Stimulated activated CD8-positive, alpha-beta memory T cell treated with anti-CD3 and anti-CD28 coated beads, Interleukin-12 subunit alpha, Interleukin-12 subunit beta, amount 100 ng/mL, for 24 hours (primary cell): ENCODE measurements at regions not wholly inside any gene's neighbourhood (a gene's known extent, or its start where the extent isn't known, plus 50 kb on each side); places are given as distances from the start of the nearest gene placed in this dataset.
"Not testable (repeated sequence)": the region's sequence is repeated elsewhere in the genome, so short reads cannot be mapped to it uniquely, and the experiment has no call there.

Experiments used
- DNase-seq: peaks from one replicate; pipeline ENCODE4 v3.0.0-alpha.2; 2020; ENCODE audit errors: extremely low read depth

DNA sequence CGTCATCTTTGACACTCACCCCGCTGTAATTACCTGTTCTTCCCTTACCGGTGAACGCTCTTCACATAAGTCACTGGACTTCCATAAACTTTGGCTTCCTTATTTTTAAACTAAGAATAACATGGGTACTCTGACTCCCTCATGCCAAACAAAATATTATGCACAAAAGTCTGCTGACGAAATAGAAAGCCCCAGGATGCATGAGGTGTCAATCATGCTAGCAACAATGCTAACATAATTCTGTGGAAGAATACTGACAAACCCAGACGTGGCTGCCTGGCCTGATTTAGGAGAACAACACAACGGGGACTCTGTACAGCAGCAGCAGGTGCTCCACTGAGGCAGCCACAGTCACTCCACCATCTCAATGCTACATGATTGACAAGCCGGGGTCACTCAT, 137.5 kb downstream of the CCDC71L start:
- DNase-seq: no peak

DNA sequence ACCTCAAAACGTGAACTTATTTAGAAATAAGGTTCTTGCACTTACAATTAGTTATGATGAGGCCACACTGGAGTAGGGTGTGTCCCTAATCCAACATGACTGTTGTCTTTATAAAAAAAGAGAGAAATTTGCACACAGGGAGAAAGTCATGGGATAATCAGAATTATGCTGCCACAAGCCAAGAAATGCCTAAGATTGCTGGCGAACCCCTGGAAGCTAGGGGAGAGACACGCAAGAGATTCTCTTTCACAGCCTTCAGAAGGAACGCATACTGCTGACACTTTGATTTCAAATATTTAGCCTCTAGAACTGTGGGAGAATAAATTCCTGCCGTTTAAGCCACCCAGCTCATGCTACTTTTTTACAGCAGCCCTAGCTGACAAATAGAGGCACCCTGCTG, 138.3 kb downstream of the CCDC71L start:
- DNase-seq: no peak

DNA sequence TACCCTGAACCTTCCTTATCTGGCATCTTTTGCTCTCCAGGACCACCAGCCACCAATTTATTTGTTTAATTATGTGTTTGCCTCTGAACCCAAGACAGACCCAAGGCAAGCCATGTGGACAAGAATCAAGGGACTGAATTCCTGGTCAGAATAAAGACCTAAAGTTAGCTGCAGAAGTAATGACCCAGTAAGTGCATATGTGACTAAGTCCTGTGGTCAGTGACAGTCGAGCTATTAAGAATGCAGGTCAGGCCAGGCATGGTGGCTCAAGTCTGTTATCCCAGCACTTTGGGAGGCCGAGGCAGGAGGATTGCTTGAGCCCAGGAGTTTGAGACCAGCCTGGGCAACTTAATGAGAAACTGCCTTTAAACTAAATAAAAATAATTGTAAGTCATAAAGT, 139.4 kb downstream of the CCDC71L start:
- DNase-seq: no peak

DNA sequence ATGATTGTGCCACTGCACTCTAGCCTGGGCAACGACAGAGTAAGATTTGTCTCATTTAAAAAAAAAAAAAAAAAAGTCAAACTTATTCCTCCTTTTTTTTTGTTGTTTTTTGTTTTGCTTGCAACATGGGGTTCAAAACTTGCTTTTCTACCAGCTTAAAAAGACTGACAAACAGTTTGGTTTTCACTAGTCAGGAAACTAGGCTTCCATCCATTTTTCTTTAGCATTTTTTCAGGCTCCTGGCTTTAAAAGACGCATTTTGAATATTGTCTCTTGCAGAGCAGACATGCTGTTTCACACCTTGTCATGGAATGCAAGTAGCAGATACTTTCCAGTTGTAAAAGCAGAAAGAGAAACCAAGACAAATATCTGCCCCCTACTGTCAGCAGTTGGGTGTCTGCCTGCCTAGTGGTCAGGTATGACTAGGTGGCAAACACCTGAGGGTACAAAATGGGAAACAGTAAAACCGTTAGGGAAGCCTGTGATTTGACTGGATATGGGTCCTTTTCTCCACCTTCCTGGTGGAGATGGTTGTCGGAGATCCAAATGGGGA, 139.9 kb downstream of the CCDC71L start:
- no peak for DNase-seq

DNA sequence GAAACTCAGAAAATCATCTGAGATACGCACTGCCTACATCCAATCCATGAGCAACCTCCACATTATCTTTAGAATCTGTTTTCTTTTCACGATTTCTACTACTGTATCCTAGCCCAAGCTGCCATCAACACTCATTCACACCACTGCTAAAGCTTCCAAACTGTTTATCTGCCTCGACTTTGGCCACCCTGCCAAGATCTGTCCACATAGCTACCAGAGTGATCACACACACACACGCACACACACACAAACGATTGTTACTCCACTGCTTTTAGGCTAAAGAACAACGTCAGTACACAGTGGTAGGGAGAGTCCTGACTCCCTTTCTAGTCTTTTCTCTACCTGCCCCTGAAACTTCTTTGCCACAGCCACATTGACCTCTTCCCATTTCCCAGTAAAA, 142.0 kb downstream of the CCDC71L start:
- no peak for DNase-seq

DNA sequence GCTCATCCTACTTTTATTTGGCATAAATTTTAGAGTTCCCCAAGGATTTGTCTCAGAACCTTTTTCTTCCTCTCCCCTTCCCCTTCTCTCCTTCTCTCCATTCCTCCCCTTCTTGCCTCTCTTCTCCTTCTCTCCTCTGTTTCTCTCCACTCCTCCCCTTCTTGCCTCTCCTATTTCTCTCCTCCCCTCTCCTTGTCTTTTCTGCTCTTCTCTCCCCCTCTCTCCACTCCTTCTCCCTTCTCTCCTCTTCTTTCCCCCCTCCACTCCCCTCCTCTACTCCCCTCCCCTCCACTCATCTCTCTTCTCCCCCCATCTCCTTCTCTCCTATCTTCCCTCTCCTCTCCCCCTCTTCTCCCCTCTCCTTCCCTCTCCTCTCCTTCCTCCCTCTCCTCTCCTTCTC, 142.7 kb downstream of the CCDC71L start:
- DNase-seq: no peak

DNA sequence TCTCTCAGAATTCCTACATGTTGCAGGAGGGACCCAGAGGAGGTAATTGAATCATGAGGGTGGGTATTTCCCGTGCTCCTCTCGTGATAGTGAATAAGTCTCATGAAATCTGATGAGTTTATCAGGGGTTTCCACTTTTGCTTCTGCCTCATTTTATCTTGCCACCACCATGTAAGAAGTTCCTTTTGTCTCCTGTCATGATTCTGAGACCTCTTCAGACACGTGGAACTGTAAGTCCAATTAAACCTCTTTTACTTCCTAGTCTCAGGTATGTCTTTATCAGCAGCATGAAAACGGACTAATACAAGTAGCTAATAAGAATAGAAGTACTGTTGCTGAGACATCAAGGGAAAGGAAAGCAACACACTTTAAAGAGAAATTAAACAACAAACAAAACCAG, 143.4 kb downstream of the CCDC71L start:
- no peak for DNase-seq

DNA sequence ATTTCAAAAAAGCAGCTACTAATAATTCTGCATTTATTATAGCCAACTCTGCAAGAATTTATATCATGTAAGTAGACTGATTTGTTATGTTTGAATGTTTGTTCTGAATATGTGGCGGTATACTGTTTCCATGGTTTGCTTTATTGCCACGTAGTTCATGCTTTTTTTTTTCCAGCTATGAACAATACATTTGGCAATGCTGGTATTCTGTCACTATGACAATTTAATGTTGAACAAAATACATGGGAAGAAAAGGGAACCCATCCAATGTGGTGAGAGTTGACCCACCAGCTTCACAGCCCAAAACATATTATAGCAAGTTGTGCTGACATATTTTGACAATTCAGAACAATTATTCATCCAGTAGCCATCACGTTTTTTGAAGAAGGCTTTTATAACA, 145.6 kb downstream of the CCDC71L start:
- DNase-seq: no peak

DNA sequence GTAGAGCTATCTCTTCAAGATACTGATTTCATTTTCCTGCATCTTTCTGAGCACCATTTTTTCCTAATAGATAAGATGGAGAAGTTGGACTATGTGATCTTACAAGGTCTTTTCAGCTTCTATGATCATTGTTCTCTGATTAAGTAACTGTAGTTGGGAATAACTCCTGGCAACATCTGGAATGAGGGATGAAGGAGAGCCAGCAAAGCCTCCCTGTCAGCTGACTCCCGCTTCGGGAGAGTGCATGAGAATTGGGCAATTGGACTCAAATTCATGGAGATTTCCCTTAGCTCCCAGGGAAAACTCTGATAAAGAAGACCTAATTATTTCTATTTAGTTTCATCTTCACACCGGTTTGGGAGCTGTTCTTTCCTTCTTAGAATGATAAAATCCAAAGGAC, 146.1 kb downstream of the CCDC71L start:
- DNase-seq: no peak

DNA sequence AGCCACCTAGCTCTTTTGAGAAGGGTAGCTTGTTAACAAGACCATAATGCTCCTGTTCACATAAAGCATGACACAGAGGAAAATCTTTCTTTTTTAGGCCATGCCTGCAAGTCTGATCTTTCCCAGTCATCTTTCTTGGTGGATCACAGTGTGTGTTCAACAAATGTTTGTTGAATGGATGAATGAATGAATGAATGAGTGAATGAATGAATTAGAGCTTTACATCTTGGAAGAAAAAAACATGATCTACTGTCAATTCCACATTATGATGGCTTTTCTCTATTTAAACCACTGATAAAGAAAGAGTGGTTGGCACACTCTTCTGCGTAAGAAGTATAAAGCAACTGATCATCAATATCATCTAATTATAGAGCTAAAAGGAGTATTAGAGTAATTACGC, 148.7 kb downstream of the CCDC71L start:
- DNase-seq: no peak

DNA sequence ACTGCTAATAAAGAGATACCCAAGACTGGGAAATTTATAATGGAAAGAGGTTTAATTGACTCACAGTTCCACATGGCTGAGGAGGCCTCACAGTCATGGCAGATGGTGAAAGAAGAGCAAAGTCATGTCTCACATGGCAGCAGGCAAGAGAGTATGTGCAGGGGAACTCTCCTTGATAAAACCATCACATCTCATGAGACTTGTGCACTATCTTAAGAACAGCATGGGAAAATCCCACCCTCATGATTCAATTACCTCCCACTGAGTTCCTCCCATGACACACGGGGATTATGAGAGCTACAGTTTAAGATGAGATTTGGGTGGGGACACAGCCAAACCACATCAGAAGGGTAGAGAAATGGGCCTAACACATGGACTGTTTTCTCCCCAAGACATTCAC, 156.3 kb downstream of the CCDC71L start:
- no peak for DNase-seq

DNA sequence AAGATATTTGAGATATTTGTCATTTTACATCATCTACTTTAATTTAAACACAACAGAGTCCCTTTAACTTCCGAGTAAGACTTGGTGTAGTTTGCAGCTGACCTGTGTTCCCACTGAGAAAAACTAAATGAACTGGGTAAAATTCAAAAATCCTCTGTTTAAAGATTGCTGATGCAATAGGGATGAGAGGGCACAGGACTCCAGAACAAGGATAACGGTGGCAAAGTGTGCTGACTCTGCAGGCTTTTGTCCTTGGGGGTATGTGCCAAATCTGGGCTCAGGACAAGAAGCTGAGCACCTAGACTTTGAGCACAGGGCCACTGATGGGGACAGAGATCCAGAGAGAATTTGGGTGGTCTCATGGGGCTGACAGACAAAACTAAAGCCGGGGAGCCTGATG, 156.8 kb downstream of the CCDC71L start:
- DNase-seq: no peak

DNA sequence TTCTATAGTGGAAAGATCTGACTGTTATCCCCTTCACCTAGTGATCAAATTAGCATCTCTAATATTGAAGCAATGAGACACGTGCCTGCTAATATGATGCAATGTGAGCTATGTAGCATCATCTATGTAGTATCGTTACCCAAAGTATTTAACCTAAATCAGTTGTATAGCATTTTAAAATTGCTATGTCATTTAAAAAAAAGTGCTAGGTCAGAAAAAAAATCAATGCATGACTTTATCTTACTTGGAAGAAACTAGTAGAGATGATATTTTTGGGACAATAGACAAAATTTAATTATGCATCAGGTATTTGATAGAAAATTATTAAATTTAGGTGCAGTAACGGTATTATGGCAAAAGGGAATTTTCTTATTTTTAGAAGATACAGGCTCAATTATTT, 157.3 kb downstream of the CCDC71L start:
- DNase-seq: no peak

DNA sequence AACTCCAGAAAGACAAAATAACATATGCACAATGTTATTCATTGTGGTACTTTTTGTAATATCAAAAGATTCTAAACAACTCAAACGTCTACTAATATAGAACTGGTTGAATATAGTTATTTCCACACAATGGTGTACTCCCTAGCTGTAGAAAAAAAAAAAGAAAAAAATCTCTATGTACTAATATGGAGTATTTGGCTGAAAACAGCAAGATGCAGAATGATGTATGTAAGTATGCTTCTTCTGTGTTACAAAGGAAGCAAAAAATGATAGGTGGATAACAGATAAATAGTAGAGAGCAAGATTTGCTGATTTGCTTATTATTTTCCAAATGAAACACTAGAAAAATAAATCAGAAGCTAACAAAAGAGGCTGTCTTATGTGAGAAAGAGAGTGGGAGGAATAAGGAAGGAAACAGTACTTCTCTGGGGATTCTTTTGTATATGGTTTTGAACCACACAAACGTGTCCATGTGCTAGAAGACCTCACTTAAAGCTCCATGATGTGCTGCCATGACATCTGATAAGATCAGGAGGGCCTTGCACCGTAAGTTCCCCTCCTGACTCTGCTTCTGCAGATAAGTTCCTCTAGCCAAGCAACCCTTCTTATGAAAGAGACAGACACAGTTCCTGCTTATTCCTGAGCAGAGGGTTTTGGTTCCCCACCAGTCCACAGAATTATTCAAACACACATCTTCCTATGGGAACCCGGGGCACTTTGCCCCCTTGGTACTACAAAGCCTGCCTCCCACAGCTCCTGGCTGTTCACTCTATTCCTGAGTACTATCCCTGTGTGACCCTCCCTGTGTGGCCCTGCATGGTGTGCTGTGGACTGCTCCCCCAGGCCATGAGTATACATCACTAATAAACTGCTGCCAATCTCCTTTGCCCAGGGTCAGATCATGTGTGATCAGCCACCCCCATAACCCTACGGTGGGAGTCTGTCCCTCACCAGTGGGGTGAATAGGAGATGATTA, 159.1 kb downstream of the CCDC71L start:
- no peak for DNase-seq

DNA sequence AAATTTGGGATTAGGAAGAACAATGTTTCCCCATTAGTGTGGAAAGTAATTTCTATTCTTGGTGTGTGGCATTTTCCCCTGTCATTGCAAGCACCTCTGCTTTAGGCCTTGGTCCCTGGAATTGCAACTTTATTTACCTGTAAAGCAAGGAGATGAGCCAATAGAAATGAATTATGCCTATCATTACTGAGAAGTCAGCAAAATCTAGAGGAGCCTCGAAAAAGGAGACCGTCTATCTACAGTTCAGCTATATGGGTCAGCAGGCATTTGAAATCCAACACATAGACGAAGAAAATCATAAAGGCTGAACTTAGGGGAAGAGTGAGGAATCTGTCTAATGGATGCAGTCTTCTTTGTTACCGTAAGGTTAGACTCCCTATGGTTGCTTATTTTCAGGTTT, 161.1 kb downstream of the CCDC71L start:
- DNase-seq: no peak

DNA sequence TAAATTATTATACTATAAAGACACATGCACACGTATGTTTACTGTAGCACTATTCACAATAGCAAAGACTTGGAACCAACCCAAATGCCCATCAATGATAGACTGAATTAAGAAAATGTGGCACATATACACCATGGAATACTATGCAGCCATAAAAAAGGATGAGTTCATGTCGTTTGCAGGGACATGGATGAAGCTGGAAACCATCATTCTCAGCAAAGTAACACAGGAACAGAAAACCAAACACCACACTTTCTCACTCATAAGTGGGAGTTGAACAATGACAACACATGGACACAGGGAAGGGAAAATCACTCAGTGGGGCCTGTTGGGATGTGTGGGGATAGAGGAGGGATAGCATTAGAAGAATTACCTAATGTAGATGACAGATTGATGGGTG, 163.0 kb downstream of the CCDC71L start:
- DNase-seq: not testable (repeated sequence)

DNA sequence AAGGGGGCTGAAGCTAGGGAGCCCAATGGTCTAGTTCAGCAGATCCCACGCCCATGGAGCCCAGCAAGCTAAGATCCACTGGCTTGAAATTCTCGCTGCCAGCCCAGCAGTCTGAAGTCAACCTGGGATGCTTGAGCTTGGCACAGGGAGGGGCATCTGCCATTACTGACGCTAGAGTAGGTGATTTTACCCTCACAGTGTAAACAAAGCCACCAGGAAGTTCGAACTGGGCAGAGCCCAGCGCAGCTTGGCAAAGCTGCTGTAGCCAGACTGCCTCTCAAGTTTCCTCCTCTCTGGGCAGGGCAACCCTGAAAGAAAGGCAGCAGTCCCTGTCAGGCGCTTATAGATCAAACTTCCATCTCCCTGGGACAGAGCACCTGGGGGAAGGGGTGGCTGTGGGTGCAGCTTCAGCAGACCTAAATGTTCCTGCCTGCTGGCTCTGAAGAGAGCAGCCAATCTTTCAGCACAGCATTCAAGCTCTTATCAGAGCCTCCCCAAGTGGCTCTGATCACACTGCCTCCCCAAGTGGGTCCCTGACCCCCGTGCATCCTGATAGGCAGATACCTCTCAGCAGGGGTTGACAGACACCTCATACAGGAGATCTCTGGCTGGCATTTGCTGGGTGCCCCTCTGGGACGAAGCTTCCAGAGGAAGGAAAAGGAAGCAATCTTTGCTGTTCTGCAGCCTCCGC, 167.8 kb downstream of the CCDC71L start:
- DNase-seq: no peak

DNA sequence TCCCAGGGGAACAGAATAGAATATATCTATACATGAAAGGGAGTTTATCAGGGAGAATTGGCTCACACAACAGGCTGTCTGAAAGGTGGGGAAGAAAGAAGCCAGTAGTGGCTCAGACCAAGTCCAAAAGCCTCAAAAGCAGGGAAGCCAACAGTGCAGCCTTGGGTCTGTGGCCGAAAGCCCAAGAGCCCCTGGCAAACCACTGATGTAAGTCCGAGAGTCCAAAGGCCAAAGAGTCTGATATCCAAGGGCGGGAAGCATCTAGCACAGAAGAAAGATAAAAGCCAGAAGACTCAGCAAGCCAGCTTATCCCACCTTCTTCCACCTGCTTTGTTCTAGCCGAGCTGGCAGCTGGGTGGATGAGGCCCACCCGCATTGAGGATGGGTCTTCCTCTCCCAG, 172.5 kb downstream of the CCDC71L start:
- no peak for DNase-seq

DNA sequence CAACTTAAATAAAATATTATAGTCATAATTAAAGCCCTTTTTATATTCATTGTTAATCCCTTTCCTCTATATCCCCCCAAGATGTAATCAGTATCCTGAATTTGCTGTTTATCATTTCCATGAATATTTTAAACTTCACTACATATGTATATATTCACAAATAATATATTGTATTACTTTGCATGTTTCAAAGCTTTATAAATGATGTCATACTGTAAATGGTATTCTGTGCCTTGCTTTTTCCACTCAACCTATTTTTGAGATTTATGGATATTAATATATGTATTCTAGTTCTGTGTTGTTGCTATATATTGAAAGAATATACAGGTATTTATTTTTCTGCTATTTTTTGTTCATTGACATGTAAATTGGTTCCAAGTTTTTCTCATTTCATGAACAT, 173.1 kb downstream of the CCDC71L start:
- no peak for DNase-seq

DNA sequence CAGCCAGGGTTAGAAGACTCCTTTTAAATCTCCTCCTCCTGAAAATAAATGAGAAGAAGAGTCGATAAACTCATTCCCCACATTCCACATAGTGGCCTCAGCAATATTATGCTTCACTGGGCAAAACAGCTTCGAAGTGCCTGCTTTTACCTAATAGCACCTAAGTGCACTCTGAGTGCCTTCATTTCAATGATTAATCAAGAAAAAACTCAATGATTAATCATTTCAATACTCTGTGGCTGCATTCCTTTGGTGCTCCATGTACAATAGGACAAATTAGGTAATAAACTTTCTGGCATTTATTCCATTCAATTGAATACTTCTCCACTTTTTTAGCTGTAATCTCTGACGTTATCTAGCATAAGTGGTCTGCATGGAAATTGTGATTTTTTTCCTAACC, 174.6 kb downstream of the CCDC71L start:
- DNase-seq: no peak

DNA sequence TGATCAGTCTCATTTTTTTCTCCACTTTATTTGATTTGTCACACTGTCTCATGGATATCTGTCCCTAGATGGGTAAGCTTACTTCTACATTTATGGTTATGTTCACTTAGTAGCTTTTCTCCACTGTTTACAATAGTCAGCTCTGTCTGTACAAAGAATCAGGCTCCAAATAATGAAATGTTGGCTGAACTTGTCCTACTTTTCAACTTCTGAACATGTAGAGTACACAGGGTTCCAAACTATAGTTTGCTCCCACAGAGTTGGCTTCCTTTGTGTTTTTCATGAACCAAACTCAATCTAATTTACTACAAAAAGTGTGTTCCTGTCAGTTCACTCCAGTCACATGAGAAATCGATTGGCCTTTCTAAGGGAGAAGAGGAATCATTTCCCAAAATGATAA, 175.0 kb downstream of the CCDC71L start:
- no peak for DNase-seq

DNA sequence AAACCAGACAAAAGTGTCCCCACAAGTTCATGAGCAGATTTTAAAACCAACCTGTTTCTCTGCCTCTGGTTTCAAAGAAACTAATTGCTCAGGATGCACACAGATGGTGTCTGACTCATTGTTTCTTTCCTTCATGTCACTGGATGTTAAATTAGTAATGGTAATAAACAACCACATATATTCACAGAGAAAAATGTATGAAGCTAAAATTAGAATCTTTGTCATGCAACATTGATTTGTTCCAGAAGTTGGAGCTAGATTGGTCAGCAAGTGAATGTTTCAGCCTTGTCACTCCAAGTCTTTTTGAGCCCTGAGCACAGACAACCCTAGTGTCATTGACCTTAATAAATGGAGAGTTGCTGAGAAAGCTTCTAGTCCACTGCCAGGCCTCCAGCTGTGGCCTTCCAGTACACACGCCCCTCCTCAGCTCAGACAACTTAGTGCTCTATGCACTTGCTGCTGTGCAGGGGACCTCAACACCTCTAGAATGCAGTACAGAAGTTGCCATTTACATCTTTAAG, 175.9 kb downstream of the CCDC71L start:
- no peak for DNase-seq

DNA sequence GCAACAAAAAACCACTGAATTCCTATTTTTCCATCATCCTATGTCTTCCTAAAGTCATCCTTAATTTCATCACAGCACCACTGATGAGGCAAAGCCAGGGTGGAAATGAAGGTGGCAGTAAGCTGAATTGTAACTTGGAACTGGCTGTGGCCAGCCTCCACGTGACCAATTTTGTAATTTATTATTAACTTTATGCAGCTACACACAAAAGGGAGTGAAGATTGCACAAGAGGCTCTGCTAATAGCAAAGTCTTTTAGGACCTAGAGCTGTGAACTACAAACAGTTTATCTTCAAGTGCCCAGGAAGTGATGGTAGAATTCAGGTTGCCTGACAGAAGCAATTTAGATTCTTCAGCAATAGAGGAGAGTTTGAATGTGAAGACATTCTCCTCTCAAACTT, 176.4 kb downstream of the CCDC71L start:
- DNase-seq: no peak
